Hematopoietic multipotent progenitor cell treated with erythropoietin and hydrocortisone succinate and interleukin-3 and kit ligand, for 6 days (in vitro differentiated cells): ENCODE measurements at regions not wholly inside any gene's neighbourhood (a gene's known extent, or its start where the extent isn't known, plus 50 kb on each side); places are given as distances from the start of the nearest gene placed in this dataset.
"Not testable (repeated sequence)": the region's sequence is repeated elsewhere in the genome, so short reads cannot be mapped to it uniquely, and the experiment has no call there.

Experiments
- DNase-seq: peaks from one replicate; pipeline ENCODE4 v3.0.0-alpha.2; 2015

DNA sequence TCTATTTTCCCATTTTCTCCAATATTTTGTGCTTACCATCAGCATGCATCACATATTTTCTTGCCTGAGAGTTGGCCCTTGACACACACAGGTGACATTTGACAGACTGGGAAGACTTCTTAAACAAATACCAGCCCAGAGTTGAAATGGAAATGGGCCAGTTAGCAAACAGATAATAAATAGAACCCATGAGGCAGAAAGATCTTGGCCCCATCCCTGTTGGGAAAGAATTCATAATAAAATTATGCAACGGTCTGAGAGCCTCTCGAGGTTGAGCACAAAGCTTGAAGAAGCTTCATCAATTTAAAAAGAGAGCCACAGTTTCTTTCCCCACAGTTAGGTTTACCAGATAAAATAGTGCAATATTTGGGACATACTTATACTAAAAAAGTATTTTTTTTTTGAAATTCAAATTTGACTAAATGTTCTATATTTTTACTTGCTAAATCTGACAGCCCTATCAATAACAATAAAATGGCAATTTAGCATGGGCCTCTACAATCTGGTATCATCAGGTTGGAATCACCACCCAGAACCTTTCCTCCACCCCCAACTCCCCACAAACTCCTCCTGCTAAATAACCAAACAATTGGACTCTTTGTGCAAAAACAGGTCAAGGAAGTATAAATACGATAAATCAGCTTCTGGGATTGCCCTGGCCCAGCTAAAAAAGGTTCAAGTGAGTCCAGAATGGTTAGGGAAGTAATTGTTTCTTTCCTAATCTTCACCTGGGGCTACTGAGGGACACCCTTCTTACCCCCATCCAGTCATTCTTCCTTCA, 129.8 kb downstream of the CD164 start:
- DNase-seq, result no peak

GRCh38 chr6:109251839-109252238, 130.4 kb downstream of the CD164 start:
- peak; percentile 47 for DNase-seq

DNA sequence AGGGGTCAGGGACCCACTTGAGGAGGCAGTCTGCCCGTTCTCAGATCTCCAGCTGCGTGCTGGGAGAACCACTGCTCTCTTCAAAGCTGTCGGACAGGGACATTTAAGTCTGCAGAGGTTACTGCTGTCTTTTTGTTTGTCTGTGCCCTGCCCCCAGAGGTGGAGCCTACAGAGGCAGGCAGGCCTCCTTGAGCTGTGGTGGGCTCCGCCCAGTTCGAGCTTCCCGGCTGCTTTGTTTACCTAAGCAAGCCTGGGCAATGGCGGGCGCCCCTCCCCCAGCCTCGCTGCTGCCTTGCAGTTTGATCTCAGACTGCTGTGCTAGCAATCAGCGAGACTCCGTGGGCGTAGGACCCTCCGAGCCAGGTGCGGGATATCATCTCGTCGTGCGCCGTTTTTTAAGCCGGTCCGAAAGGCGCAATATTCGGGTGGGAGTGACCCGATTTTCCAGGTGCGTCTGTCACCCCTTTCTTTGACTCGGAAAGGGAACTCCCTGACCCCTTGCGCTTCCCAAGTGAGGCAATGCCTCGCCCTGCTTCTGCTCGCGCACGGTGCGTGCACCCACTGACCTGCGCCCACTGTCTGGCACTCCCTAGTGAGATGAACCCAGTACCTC, 131.6 kb downstream of the CD164 start:
- not testable (repeated sequence) for DNase-seq

DNA sequence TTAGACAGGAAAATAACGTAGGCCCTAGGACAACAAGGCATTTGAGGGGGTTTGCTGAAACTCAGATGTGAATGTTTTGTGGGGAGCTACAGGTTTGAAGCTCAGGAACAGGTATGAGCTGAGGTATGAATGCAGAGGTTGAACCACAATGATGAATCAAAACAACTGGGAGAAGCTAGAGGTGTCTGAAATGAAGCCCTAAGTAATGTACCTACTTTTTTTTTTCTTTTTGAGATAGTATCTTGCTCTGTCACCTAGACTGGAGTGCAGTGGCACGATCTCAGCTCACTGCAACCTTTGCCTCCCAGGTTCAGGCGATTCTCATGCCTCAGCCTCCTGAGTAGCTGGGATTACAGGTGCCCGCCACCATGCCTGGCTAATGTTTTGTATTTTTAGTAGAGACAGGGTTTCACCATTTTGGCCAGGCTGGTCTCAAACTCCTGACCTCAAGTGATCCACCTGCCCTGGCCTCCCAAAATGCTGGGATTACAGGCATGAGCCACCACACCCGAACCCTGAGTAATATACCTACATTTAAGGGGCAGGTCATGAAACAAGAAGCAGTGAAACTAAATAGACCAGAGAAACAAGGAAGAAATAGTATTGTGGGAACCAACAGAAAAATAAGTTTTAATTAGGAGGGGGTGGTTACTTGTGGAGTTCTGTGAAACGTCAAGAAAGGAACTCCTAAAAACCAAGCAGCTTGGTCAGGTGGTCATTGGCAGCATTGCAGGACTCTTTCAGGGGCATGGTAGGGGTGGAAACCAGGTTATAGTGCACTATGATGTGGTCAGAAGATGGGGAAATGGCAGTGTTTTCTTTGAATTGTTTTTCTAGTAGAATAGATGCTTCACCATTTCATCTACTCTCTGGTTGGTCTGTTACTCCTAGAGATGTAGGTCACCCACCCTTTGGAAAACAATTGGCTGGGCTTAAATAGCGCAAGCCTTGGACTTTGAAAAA, 138.1 kb downstream of the CD164 start:
- no peak for DNase-seq

DNA sequence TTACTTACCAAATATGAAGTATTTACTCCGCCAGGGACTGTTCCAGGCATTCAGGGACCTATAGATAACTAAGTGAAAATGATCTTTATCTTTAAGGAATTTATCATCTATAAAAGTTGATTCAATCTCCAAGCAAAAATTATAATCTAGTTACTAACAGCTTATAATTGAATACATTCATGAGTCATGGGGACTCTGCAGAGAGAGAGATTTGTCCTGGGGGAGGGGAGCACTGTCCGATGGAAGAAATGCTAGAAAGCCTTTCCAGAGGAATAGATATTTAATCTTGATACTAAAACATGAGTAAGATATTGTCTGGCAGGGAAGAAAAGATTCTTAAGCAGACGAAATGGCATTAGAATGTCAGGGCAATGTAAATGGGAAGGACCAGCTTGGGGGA, 139.3 kb downstream of the CD164 start:
- DNase-seq, result no peak

DNA sequence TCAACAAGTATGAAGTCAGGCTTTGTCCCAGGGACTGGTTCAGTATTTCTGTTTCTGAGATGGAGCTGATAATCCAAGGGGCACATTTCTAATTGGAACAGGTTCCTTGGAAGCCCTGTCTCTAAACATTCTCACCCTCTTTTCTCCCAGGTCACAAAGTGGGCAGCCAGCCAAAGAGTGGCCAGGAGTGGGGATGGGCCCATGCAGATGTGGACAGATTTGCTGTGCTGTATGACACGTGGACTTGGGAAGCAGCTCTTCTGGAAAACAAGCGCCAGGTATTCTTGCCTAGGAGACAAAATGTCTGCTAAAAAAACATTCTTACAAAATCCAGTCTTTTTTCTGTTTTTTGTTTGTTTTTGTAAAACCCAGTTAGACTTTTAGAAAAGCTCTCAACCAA, 140.2 kb downstream of the CD164 start:
- no peak for DNase-seq

GRCh38 chr6:109241199-109241598, 141.1 kb downstream of the CD164 start:
- DNase-seq, result peak; percentile 74

DNA sequence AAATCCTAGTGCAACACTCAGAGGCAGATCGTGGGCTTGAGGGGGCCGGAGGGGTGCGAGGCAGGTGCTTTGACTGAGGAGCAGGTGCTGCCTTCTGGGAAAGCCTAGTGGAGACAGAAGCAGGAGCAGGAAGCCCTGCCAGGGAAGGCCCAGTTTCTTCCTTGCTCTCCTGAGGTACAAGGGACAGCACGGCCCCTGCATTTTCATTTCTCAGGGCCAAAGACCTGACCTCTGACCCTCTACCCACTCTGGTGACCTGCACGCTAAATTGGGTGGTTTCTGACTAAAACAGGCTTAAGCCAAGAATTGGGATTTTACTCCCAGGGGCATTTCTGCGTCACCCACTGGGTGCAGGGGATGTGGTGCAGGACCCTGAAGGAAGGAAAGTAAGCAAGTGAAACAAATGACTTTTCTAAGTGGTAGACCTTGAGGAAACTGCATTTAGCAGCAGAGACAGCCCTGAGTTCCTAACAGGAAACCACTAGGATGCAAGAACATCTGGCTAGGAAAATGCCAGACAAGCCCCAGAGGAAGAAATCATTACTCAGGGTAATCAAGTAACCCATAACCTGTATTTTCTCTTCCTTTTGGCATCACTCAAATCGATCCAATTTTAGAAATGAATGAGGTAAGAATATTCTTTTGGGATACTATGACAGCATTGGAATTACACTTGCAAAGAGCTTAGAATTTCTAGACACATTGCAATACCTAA, 141.7 kb downstream of the CD164 start:
- no peak for DNase-seq

DNA sequence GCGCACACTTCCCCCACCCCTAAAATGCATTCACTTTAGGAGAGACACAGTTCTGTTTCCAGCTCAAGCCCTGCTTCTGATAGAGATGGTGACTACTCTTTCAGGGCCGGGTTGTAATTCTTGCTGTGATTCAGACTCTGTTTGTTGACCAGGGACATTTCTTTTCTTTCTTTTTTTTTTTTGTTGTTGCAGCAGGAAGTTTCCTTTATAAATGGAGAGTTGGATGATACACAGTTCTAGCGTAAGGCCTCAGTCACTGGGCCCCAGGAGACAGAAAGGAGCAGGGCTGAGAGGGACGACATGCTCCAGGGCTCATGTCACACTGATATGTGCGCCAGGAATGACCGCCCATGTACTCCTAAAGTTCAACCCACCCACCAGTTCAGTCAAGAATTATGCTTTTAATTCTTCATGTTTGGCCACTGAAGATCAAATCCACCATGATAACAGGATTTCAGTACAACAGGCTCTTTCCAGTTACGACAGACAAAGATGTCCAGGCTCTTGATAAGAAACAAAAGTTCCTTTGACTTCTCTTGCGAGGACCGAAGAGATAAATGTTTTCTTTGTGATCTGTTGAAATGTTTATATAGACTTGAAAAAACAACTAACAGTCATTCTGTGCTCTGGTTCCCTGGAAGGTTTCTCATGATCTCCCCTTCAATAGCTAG, 142.5 kb downstream of the CD164 start:
- no peak for DNase-seq

GRCh38 chr6:109239160-109239559, 143.1 kb downstream of the CD164 start:
- peak; percentile 35 for DNase-seq

DNA sequence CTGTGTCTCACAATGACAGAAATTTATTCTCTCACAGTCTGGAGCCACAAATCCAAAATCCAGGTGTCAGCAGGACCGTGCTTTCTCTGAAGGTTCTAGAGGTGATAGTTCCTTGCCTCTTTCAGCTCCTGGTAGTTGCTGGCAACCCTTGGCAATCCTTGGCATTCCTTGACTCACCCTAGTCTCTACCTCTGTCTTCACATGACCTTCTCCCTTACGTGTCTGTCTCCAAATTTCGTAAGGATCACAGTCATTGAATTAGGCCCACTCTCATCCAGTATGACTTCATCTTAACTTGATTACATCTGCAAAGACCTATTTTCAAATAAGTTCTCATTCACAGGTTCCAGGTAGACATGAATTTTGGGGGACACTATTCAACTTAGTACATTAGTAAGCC, 143.1 kb downstream of the CEP57L1 start:
- no peak for DNase-seq

- DNase-seq, result no peak
Observed at GRCh38 chr6:109237986-109238329, 142.7 kb downstream of the CEP57L1 start.

DNA sequence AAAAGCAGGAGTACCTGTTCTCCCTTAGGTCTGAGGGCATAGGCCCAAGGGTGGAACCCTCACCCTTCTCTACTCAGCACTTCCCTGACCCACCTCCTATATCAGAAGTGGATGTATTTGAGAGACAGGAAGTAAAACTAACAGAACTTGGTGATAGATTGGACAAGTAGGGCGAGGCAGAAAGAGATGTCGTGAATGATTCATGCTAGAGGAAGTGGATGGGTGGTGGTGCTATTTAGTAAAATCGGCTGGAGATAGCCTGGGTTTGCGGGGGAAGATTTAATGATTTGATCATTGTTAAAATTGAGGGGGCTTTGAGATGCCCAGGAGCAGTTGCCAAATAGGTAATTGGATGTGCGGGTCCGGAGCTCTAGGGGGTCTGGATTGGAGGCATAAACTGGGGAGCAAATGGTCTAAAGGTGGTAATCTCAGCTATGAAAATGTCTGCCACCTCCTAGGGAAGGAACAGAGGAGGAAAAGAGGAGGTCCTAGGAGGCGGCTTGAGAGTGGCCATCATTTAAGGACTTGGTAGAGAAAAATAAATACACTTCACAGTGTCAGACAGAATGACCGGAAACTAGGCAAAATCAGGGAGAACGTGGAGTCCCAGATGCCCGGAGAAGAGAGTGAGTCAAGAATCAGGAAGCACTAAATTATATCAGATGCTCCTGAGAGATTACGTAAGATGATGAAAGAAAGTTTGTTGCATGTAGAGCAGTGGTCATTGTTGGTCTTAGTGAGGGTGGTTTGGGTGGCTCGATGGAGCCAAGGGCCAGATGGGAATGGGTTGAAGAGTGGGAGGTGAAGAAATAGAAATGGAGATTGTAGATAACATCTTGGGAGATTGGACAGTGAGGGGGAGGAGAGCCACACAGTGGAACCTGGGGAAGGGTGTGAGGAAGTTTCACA, 142.0 kb downstream of the CEP57L1 start:
- DNase-seq, result peak; percentile 89

- peak; percentile 92 for DNase-seq
Observed at GRCh38 chr6:109236115-109237076, 141.1 kb downstream of the CEP57L1 start.

DNA sequence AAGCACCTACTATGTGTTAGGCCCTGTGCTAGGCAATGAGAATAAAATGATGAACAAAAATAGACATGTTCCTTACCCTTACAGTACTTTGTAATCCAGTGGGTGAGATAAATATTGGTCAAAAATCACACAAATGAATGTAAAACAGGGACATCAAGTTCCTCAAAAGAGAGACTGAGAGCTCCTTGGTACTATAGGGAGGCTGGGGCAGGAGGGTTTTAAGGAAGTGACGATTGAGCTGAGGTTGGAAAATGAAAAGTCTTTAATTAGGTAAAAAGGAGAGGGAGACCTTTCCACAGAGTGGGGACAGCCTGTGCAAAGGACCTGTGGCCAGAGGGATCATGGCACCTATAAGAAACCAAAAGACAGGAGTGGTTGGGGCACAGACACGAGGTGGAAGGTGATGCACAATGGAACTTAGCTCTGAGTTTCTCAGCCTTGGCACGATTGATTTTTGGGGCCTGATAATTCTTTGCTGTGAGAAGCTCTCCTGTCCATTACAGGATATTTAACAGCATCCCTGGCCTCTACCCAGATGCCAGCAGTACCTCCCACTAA, 140.3 kb downstream of the CEP57L1 start:
- no peak for DNase-seq

DNA sequence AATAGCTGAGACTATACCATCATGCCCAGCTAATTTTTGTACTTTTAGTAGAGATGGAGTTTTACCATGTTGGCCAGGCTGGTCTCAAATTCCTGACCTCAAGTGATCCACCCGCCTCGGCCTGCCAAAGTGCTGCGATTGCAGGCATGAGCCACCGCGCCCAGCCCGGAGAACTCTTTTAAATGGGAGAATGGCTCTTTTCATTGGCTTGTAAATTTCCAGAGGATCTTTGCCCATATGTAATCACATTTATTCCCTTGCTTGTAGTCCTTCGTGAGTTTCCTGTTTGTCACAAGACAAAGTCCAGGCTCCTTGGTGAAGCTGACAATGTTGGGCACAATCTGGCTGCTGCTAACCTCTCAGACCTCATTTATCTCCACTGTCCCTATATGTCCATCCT, 135.1 kb downstream of the CEP57L1 start:
- no peak for DNase-seq

- peak; percentile 67 for DNase-seq
Observed at GRCh38 chr6:109229536-109229935, 134.2 kb downstream of the CEP57L1 start.

DNA sequence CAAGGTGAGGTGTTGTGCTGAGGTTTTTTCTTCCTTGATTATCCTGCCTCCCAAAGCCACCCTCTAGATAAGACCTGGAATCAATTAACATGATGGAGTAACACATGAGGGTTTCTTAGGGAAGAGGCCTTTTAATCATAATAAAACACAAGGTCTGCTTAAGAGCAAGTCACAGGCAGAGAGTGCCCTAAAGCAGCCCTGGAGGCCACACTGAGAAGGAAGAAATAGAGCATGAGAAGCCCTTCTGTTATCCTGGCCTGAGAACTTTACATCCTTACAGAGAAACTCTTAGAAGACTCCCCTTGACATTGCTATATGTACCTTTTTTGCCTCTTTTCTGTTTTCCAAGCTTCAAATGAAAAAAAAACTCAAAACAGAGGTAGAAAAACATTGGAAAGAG, 132.3 kb downstream of the CEP57L1 start:
- no peak for DNase-seq

GRCh38 chr6:109226353-109226752, 131.0 kb downstream of the CEP57L1 start:
- DNase-seq, result no peak

GRCh38 chr6:109225946-109226345, 130.6 kb downstream of the CEP57L1 start:
- no peak for DNase-seq
